ENCODE measurements at regions not wholly inside any gene's neighbourhood (a gene's known extent, or its start where the extent isn't known, plus 50 kb on each side); places are given as distances from the start of the nearest gene placed in this dataset.

DNA sequence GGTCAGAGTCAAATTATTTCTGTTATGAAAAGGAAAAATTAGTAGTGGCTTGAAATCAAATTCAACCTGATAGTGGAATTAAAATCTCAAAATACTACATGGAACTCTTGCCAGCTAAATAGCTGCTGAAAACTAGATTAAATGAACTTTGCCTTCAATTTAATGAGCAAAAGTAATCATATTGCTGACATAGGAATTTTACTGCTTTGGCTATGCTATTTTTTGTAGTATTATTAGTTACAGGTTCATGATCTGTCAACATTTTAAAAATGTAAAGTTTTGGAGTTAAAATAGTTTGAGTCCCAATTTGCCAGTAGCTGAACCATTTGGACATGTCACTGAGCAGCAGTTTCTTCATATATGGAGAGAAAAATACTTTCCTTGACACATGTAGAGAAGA, 81.4 kb downstream of the RERGL start:
- TF ChIP-seq, protein P1, sequence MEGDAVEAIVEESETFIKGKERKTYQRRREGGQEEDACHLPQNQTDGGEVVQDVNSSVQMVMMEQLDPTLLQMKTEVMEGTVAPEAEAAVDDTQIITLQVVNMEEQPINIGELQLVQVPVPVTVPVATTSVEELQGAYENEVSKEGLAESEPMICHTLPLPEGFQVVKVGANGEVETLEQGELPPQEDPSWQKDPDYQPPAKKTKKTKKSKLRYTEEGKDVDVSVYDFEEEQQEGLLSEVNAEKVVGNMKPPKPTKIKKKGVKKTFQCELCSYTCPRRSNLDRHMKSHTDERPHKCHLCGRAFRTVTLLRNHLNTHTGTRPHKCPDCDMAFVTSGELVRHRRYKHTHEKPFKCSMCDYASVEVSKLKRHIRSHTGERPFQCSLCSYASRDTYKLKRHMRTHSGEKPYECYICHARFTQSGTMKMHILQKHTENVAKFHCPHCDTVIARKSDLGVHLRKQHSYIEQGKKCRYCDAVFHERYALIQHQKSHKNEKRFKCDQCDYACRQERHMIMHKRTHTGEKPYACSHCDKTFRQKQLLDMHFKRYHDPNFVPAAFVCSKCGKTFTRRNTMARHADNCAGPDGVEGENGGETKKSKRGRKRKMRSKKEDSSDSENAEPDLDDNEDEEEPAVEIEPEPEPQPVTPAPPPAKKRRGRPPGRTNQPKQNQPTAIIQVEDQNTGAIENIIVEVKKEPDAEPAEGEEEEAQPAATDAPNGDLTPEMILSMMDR (IDR thresholded peaks at IDR 0.05; ENCODE audit: insufficient read depth, low read length, poor library complexity, severe bottlenecking): no peak
- TF ChIP-seq EZH2phosphoT487 (conservative IDR thresholded peaks at IDR 0.05; ENCODE audit: low read length): no peak
- Histone ChIP-seq H3K79me2 (ENCODE audit: insufficient read depth, low read length) (no peaks in the 10 kb centered on the region), H3K9me2 (replicated peaks; ENCODE audit: insufficient read depth, low read length) (no peaks in the 10 kb centered on the region), H3K4me3 (ENCODE audit: insufficient read depth, low read length, poor library complexity, severe bottlenecking) (no peak overlapping the region), H3F3A (ENCODE audit: insufficient read depth) (no peaks in the 10 kb centered on the region), H3K36me3 (ENCODE audit: low read length) (no peaks in the 10 kb centered on the region), H4K20me1 (ENCODE audit: low read depth, low read length) (no peaks in the 10 kb centered on the region), H3K27me3 (ENCODE audit: low read length) (no peaks in the 10 kb centered on the region), H3K9me3 (ENCODE audit: insufficient read depth, low read length) (no peaks in the 10 kb centered on the region), H3K9ac (ENCODE audit: low read length) (no peak overlapping the region), H3K4me2 (ENCODE audit: low read depth, low read length, poor library complexity, severe bottlenecking) (no peak overlapping the region), H3K27ac (ENCODE audit: low read depth, low read length) (no peak overlapping the region), H2AFZ (ENCODE audit: low read depth, low read length, severe bottlenecking) (no peak overlapping the region)

DNA sequence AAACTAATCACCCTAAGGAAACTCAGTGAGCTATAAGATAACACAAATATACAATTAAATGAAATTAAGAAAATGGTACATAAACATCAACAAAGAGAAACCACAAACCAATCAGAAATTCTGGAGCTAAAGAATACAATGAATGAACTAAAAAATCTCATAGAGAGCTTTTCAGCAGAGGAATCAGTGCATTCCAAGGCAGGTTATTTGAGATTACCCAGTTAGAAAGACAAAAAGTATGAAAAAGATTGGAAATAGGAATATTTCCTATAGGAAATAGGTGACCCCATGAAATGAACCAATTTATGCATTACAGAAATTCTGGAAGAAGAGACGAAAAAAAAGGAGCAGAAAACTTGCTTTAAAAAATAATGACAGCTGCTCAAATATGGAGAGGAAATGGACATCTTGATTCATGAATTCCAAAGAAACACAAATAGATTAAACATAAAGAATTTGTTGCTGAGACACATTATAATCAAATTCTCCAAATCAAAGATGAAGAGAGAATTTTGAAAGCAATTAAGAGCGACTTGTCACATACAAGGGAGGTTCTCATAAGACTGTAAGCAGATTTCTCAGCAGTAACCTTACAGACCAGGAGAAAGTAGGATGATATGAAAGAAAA, 90.7 kb downstream of the RERGL start:
- H3K4me3 ChIP-seq (ENCODE audit: insufficient read depth, low read length, poor library complexity, severe bottlenecking): no peak overlapping the region
- H3K36me3 ChIP-seq (ENCODE audit: low read length): no peaks in the 10 kb centered on the region
- TF ChIP-seq, protein P1 (IDR thresholded peaks at IDR 0.05; ENCODE audit: insufficient read depth, low read length, poor library complexity, severe bottlenecking): no peak
- no peak for TF ChIP-seq EZH2phosphoT487 (conservative IDR thresholded peaks at IDR 0.05; ENCODE audit: low read length)
- H2AFZ ChIP-seq (ENCODE audit: low read depth, low read length, severe bottlenecking): no peak overlapping the region
- no peak overlapping the region for H3K27ac ChIP-seq (ENCODE audit: low read depth, low read length)
- no peaks in the 10 kb centered on the region for H3K79me2 ChIP-seq (ENCODE audit: insufficient read depth, low read length)
- H3K27me3 ChIP-seq (ENCODE audit: low read length): no peaks in the 10 kb centered on the region
- H3F3A ChIP-seq (ENCODE audit: insufficient read depth): no peaks in the 10 kb centered on the region
- no peaks in the 10 kb centered on the region; the same call in 1 of the 2 replicates for H3K9me3 ChIP-seq (ENCODE audit: insufficient read depth, low read length)
- no peak overlapping the region for H3K4me2 ChIP-seq (ENCODE audit: low read depth, low read length, poor library complexity, severe bottlenecking)
- no peaks in the 10 kb centered on the region for H4K20me1 ChIP-seq (ENCODE audit: low read depth, low read length)
- H3K9me2 ChIP-seq (replicated peaks; ENCODE audit: insufficient read depth, low read length): no peaks in the 10 kb centered on the region
- no peak overlapping the region for H3K9ac ChIP-seq (ENCODE audit: low read length)

DNA sequence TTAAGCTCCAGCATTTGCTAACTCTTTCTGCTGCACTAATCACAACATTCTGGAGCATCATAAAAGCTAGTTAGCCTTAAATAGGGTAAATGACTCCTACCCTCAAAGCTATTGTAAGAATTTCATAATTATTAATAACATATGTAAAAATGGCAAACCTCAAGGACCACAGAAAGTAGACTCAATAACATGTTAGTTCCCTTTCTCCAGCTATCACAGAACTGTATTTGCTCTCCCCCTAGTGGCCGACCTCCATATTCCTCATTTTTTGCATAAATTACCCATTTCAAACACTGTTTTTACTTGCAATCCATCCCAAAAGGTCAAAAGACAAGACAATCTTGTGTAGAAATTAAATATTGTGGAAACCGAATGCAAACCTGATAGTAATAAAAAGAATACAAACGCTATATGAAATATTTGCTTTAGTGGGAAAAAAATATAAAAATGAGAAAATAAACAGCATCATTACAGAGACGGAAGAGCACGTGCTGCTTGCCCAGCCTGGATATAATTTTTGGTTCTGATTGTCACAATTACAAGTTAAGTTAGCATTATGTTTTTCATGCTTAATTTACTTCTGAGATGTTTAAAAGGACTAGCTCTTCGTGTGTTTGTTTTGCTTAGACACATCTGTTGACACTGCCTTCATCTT, 97.9 kb downstream of the RERGL start:
- no peaks in the 10 kb centered on the region for H3K79me2 ChIP-seq (ENCODE audit: insufficient read depth, low read length)
- no peaks in the 10 kb centered on the region for H3K27me3 ChIP-seq (ENCODE audit: low read length)
- H2AFZ ChIP-seq (ENCODE audit: low read depth, low read length, severe bottlenecking): no peak overlapping the region
- no peaks in the 10 kb centered on the region for H3K9me3 ChIP-seq (ENCODE audit: insufficient read depth, low read length)
- H3K4me3 ChIP-seq (ENCODE audit: insufficient read depth, low read length, poor library complexity, severe bottlenecking): no peak overlapping the region
- H3F3A ChIP-seq (ENCODE audit: insufficient read depth): no peaks in the 10 kb centered on the region
- no peak for TF ChIP-seq EZH2phosphoT487 (conservative IDR thresholded peaks at IDR 0.05; ENCODE audit: low read length)
- TF ChIP-seq, protein P1 (IDR thresholded peaks at IDR 0.05; ENCODE audit: insufficient read depth, low read length, poor library complexity, severe bottlenecking): peak; percentile 77
- H3K9me2 ChIP-seq (replicated peaks; ENCODE audit: insufficient read depth, low read length): no peaks in the 10 kb centered on the region
- H3K4me2 ChIP-seq (ENCODE audit: low read depth, low read length, poor library complexity, severe bottlenecking): no peak overlapping the region
- H4K20me1 ChIP-seq (ENCODE audit: low read depth, low read length): no peaks in the 10 kb centered on the region
- no peaks in the 10 kb centered on the region for H3K36me3 ChIP-seq (ENCODE audit: low read length)
- H3K9ac ChIP-seq (ENCODE audit: low read length): no peak overlapping the region
- no peak overlapping the region for H3K27ac ChIP-seq (ENCODE audit: low read depth, low read length)

Data from SU-DHL-6 (cell line).